GM12865 (cell line): ENCODE measurements at regions not wholly inside any gene's neighbourhood (a gene's known extent, or its start where the extent isn't known, plus 50 kb on each side); places are given as distances from the start of the nearest gene placed in this dataset.

Experiments used
- DNase-seq: peaks from one replicate; pipeline ENCODE4 v3.0.0; 2010; ENCODE audit warnings: low read depth
- H3K4me3 ChIP-seq: 2 replicates; pipeline ENCODE4 v1.5.1; 2011; ENCODE audit warnings: mild to moderate bottlenecking, low read depth, low read length, control low read depth
- TF ChIP-seq, protein P1 (sequence below): IDR thresholded peaks from 2 replicates; pipeline ENCODE4 v1.5.1; 2011; ENCODE audit warnings: low read length, control low read depth, low read depth, inconsistent platforms; ENCODE audit not compliant: insufficient read depth; ENCODE audit errors: missing control alignments

DNA sequence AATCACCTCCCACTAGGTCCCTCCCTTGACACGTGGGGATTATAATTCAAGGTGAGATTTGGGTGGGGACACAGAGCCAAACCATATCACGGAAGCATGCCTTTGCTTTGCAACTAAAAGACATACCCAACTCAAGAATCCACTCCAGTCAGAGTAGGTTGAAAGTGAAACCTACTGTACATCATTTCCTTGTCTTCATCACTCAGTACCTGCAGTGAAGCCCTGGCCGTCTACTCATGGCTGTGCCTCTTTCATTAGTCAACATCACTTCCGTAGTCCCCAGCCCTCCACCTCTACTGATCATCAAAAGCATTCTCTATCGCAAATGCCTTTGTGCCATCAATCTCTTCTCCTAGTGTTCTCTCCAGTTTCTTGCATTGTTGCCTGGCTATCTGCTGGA, 343.1 kb upstream of the ARGLU1 start:
- TF ChIP-seq, protein P1, sequence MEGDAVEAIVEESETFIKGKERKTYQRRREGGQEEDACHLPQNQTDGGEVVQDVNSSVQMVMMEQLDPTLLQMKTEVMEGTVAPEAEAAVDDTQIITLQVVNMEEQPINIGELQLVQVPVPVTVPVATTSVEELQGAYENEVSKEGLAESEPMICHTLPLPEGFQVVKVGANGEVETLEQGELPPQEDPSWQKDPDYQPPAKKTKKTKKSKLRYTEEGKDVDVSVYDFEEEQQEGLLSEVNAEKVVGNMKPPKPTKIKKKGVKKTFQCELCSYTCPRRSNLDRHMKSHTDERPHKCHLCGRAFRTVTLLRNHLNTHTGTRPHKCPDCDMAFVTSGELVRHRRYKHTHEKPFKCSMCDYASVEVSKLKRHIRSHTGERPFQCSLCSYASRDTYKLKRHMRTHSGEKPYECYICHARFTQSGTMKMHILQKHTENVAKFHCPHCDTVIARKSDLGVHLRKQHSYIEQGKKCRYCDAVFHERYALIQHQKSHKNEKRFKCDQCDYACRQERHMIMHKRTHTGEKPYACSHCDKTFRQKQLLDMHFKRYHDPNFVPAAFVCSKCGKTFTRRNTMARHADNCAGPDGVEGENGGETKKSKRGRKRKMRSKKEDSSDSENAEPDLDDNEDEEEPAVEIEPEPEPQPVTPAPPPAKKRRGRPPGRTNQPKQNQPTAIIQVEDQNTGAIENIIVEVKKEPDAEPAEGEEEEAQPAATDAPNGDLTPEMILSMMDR = no peak
- H3K4me3 ChIP-seq = no peak overlapping the region
- DNase-seq = no peak

DNA sequence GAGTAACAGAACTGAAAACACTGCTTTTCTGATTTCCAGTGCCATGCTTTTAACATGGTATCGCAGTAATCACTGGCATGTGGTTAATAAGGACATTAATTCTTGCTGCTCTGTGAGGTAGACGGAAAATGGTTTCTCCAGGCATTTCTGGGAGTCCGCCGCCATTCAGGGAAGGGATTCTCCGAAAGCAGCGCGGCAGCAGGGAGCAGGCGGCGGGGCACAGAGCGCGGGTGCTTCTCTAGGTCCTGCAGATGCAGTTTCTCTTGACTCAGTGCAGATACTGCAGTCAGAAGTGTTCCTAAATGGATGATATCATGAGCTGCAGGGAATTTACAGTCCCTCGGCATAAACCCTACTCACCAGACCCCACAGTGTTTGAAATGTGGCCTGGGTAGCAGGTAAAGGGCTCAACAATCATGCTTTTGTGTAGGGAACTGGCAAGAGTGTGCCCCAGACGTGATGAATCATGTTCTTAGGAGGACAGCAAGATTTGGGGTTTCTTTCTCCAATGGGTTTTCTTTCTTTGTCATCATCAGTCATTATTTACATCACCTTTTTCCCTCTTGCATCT, 338.6 kb upstream of the ARGLU1 start:
- no peak for DNase-seq
- TF ChIP-seq, protein P1 = no peak

DNA sequence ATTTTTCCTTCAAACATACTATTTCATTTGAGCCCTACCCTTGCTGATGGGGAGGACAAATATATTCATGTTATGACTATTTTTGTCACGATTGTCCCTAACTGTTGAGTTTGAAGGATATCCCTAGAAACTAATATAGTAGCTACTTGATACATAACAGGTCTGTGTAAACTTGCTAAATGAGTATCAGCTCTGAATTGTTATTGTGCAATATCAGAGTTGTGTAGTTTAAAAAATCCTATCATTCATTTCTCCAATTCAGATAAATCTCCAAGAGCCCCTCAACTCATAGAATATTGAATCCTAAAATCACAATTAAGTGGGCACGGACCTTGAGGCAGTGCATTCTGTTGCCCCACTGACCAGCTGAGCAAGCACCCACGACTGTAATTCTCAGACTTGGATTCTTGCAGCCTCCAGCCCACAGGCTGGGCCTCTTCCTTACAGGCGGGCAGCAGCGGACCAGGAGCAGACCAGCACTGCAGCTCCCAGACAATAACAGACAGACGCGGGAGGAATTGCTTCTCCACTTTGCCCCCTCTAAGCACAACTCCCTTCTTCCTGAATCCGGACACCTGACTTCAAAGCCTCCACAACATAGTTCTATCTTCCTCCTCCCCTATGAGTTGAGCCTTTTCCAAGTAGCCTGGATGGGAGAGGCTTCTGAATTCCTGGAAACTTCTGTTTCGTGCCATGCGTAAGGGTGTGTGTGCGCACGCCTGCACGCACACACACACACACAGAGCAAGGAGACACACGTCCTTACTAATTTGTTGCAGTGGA, 337.6 kb upstream of the ARGLU1 start:
- DNase-seq = no peak
- TF ChIP-seq, protein P1 = no peak
- no peak overlapping the region for H3K4me3 ChIP-seq

More for the DNA sequence above, 338.6 kb upstream of the ARGLU1 start:
- no peak overlapping the region for H3K4me3 ChIP-seq

DNA sequence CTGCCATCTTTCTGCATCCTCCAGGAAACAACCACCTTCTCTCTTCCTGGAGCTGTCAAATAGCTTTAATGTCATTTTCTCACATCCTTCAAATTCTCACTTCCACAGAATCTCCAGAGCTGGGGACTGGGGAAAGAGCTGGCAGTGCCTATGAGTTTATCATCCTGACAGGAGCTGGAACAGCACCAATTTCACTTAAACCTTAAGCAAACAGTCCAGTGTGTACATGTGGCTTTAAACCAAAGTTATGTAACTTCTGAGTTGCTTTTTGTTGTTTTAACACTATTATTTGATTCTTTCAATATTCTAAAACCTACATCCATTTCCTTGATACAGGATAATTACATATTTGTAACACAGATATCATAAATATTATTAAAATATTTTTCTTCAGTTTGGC, 331.5 kb upstream of the ARGLU1 start:
- no peak overlapping the region for H3K4me3 ChIP-seq
- TF ChIP-seq, protein P1 = no peak
- no peak for DNase-seq

DNA sequence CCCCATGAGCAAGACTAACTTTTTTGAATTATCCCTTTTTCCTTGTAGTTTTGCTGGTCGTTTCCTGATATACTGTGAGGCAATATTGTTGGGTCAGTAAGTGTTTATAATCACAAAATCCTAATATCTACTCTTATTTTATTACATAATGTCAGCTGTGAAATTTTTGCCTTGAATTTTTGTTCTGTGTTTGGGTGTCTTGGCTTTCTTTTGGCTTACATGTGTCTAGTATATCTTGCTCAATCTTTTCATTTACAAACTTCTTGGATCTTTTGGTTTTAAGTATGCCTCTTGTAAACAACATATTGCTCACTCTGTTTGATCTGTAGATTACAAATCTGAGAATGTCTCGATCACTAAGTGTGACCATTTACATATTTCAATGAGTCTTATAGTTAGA, 330.3 kb upstream of the ARGLU1 start:
- no peak overlapping the region for H3K4me3 ChIP-seq
- TF ChIP-seq, protein P1 = no peak
- no peak for DNase-seq

DNA sequence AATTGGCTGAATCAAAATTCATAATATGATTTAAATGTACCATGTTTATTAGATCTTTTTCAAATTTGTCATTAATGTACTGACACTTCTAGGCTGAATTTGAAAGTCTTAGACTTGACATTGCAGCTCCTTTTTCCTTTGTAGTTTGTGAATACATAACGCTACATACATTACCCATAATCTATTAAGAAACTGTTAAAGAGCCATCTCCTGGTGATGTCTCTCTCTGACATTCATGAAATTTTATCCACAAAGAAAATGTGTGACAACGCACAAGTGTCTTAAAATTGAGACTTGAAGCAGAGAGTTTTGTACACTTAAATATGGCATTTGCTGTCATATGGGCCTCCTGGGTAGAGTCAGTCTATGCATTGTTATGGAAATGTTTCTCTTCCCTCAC, 320.2 kb upstream of the ARGLU1 start:
- no peak for DNase-seq
- H3K4me3 ChIP-seq = no peak overlapping the region
- TF ChIP-seq, protein P1 = no peak
